Hepatocyte (in vitro differentiated cells): ENCODE measurements at regions not wholly inside any gene's neighbourhood (a gene's known extent, or its start where the extent isn't known, plus 50 kb on each side); places are given as distances from the start of the nearest gene placed in this dataset.
"Not testable (repeated sequence)": the region's sequence is repeated elsewhere in the genome, so short reads cannot be mapped to it uniquely, and the experiment has no call there.

ENCODE experiments used
- DNase-seq: peaks from one replicate; pipeline ENCODE4 v3.0.0-alpha.2; 2016; ENCODE audit warnings: low spot score
- H2AFZ ChIP-seq: fragments of 200-600 bp; sonication (generic); 2 replicates; pipeline ENCODE4 v1.6.0; 2016; ENCODE audit warnings: antibody characterized with exemption, mild to moderate bottlenecking
- H3K27ac ChIP-seq: fragments of 200-600 bp; sonication (generic); 2 replicates; pipeline ENCODE4 v1.5.1; 2016; ENCODE audit warnings: mild to moderate bottlenecking
- H3K27me3 ChIP-seq: fragments of 200-600 bp; sonication (generic); 2 replicates; pipeline ENCODE4 v1.6.1; 2016
- H3K36me3 ChIP-seq: fragments of 200-600 bp; sonication (generic); replicated peaks from 2 replicates; pipeline ENCODE4 v1.5.1; 2016; ENCODE audit warnings: low read depth; ENCODE audit not compliant: insufficient read depth
- H3K4me1 ChIP-seq: fragments of 200-600 bp; sonication (generic); 2 replicates; pipeline ENCODE4 v1.5.1; 2016; ENCODE audit warnings: mild to moderate bottlenecking, moderate library complexity; ENCODE audit not compliant: insufficient read depth
- H3K4me2 ChIP-seq: fragments of 200-600 bp; sonication (generic); 2 replicates; pipeline ENCODE4 v1.6.0; 2016
- H3K4me3 ChIP-seq: fragments of 200-600 bp; sonication (generic); 2 replicates; pipeline ENCODE4 v1.5.1; 2016; ENCODE audit warnings: mild to moderate bottlenecking
- H3K79me2 ChIP-seq: fragments of 200-600 bp; sonication (generic); 2 replicates; pipeline ENCODE4 v1.6.0; 2017; ENCODE audit warnings: mild to moderate bottlenecking
- H3K9me2 ChIP-seq: fragments of 200-600 bp; sonication (generic); replicated peaks from 2 replicates; pipeline ENCODE4 v1.6.0; 2017; ENCODE audit warnings: mild to moderate bottlenecking; ENCODE audit not compliant: insufficient read depth
- H3K9me3 ChIP-seq: fragments of 200-600 bp; sonication (generic); 2 replicates; pipeline ENCODE4 v1.5.1; 2016; ENCODE audit warnings: low read depth, mild to moderate bottlenecking
- H4K20me1 ChIP-seq: fragments of 200-600 bp; sonication (generic); 2 replicates; pipeline ENCODE4 v1.6.0; 2016; ENCODE audit warnings: mild to moderate bottlenecking; ENCODE audit not compliant: insufficient read depth, poor library complexity, severe bottlenecking
- WGBS: methylation state at CpG from one replicate; pipeline ENCODE4 v1.1.6; 2016; ENCODE audit warnings: low lambda C conversion rate; ENCODE audit errors: missing lambda C conversion rate; 5-methylcytosine and 5-hydroxymethylcytosine counted together
- TF ChIP-seq, protein P1 (sequence below): fragments of 200-600 bp; sonication (generic); IDR thresholded peaks from 2 replicates; pipeline ENCODE4 v1.5.1; 2016; ENCODE audit warnings: antibody characterized with exemption, mild to moderate bottlenecking; ENCODE audit not compliant: poor library complexity

DNA sequence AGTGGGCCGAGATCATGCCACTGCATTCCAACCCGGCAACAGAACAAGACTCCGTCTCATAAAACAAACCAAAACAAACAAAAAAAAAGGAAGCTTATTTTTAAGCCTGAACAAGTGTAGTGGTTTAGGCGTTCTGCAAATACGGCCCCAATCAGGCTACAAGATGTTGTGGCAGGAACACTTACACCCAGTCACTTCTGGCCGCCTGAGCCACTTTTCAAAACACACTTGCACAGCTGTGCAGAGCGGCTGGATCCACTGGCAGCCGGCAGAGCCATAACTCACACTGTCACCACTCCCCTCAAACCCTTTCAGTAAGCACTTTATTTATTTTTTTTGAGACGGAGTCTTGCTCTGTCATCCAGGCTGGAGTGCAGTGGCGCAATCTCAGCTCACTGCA lies 81.0 kb upstream of the FRG2C start:
- WGBS: 54% methylated on average over 10 of the region's 10 CpGs
- H3K9me2 ChIP-seq, DNase-seq, H3K4me3 ChIP-seq, H3K27ac ChIP-seq, H3K9me3 ChIP-seq, H3K27me3 ChIP-seq, H3K4me2 ChIP-seq, H3K79me2 ChIP-seq, H2AFZ ChIP-seq, H4K20me1 ChIP-seq, H3K36me3 ChIP-seq, H3K4me1 ChIP-seq: not testable (repeated sequence)

GRCh38 chr3:75587695-75588094 lies 76.4 kb upstream of the FRG2C start:
- not testable (repeated sequence) for DNase-seq, H3K36me3 ChIP-seq, H3K27me3 ChIP-seq, H4K20me1 ChIP-seq, H3K27ac ChIP-seq, H3K79me2 ChIP-seq, H3K9me3 ChIP-seq, H3K4me2 ChIP-seq, H2AFZ ChIP-seq, H3K4me1 ChIP-seq, H3K4me3 ChIP-seq, H3K9me2 ChIP-seq
- WGBS: 90% methylated on average over 15 of the region's 15 CpGs

DNA sequence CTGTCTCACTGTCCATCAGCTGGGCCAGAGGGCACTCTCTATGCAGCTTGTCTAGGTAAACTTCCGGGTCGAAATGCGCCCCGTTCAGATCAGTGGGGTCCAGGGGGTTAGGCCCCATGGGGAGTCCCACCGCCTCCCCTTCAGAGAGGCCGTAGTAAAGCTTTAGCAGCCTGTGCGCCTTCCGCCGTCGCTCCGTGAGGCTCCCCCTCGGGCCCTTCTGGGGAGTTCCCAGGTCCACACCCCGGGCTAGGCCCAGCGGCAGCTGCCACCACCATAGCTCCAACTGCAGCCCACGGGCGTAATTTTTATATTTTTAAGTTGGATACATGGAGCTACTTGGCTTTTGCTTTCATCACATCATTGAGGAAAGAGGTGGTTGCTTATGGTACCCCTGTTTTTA lies 73.7 kb upstream of the FRG2C start:
- not testable (repeated sequence) for H3K9me2 ChIP-seq, H3K4me2 ChIP-seq, H3K9me3 ChIP-seq, H4K20me1 ChIP-seq, H2AFZ ChIP-seq, H3K27ac ChIP-seq, H3K4me1 ChIP-seq, DNase-seq, H3K79me2 ChIP-seq, H3K27me3 ChIP-seq, H3K36me3 ChIP-seq, H3K4me3 ChIP-seq
- 90% methylated on average over 16 of the region's 16 CpGs for WGBS

DNA sequence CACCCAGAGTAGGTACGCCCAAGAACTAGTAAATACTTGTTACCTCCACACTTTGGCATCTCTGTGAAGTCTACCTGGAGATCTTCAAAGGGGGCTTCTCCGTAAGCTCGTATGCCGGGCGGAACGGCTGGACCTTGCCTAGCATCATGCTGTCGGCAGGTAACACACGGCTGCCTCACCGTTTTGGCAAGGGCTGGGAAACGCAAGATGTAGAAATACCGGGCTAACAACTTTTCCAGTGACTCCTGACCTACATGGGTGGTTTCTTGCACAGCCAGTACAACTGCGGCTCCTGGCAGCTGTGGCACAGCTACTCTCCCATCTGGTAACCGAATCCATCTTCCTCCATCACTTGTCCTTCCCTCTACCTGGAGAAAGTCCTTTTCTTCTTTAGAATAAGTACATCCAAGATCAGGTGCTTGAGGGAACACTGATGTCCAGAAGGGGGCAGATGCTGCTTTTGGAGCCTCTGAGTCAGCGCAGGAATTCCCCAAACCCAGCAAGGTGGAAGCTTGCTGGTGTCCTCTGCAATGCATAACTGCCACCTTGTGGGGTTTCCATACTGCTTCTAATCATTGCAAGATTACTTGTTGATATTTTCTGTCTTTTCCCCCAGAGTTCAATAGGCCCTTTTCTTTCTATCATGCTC lies 59.7 kb upstream of the FRG2C start:
- not testable (repeated sequence) for H3K9me2 ChIP-seq, H3K9me3 ChIP-seq, H3K79me2 ChIP-seq, H4K20me1 ChIP-seq, H3K27ac ChIP-seq, H2AFZ ChIP-seq, H3K4me3 ChIP-seq, H3K27me3 ChIP-seq, H3K36me3 ChIP-seq, H3K4me2 ChIP-seq, H3K4me1 ChIP-seq
- WGBS: 82% methylated on average over 14 of the region's 14 CpGs
- peak; percentile 37 for DNase-seq
- TF ChIP-seq, protein P1, sequence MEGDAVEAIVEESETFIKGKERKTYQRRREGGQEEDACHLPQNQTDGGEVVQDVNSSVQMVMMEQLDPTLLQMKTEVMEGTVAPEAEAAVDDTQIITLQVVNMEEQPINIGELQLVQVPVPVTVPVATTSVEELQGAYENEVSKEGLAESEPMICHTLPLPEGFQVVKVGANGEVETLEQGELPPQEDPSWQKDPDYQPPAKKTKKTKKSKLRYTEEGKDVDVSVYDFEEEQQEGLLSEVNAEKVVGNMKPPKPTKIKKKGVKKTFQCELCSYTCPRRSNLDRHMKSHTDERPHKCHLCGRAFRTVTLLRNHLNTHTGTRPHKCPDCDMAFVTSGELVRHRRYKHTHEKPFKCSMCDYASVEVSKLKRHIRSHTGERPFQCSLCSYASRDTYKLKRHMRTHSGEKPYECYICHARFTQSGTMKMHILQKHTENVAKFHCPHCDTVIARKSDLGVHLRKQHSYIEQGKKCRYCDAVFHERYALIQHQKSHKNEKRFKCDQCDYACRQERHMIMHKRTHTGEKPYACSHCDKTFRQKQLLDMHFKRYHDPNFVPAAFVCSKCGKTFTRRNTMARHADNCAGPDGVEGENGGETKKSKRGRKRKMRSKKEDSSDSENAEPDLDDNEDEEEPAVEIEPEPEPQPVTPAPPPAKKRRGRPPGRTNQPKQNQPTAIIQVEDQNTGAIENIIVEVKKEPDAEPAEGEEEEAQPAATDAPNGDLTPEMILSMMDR: peak; percentile 36

DNA sequence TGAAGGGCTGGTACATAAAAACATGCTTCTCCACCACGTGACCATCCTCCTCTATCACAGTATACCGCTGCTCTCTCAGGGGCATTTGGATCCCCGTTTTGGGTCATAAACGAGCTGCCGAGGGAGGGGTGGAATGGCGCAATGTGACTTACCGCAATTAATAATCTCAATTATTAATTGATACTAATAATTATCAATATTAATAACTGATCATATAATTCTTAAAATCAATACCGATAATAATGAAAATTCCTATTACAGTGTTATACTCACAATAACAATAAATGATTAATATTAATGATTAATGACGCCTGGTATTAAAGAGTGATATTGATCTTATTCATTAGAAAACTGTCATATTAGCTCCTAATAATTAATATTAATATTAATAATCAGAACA lies 56.1 kb upstream of the FRG2C start:
- not testable (repeated sequence) for H3K27ac ChIP-seq, H3K9me3 ChIP-seq, DNase-seq, H2AFZ ChIP-seq, H3K4me3 ChIP-seq, H3K36me3 ChIP-seq, H3K79me2 ChIP-seq, H3K9me2 ChIP-seq, H3K4me1 ChIP-seq, H3K27me3 ChIP-seq, H4K20me1 ChIP-seq, H3K4me2 ChIP-seq
- WGBS: 87% methylated on average over 9 of the region's 9 CpGs

DNA sequence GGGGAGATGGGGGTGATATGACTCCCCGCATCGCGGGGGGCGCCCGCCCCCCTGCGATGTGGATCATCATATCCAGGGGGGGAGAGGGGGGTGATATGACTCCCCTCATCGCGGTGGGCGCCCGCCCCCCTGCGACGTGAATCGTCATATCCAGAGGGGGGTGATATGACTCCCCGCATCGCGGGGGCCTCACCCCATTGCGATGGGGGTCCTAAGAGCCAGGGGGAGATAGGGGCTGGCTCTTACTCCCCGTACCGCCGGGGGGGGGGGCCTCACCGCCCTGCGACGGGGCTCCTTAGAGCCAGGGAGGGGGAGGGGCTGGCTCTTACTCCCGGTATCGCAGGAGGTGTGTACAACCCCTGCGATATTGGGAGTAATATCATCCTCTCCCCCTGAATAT lies 54.5 kb upstream of the FRG2C start:
- not testable (repeated sequence) for H3K9me2 ChIP-seq, H3K4me1 ChIP-seq, DNase-seq, H2AFZ ChIP-seq, H3K79me2 ChIP-seq, H3K9me3 ChIP-seq, H3K27ac ChIP-seq, H3K4me2 ChIP-seq, H3K27me3 ChIP-seq, H3K4me3 ChIP-seq, H4K20me1 ChIP-seq, H3K36me3 ChIP-seq
- WGBS: 63% methylated on average over 7 of the region's 26 CpGs
